OCI-LY1 (cell line): ENCODE measurements at regions not wholly inside any gene's neighbourhood (a gene's known extent, or its start where the extent isn't known, plus 50 kb on each side); places are given as distances from the start of the nearest gene placed in this dataset.

Experiments used
- CTCF ChIP-seq: fragments of 200-600 bp; sonication (generic), shearing (Covaris generic); IDR thresholded peaks from 2 replicates; pipeline ENCODE4 v1.5.1; 2017; ENCODE audit warnings: mild to moderate bottlenecking, antibody characterized with exemption, low read length, moderate library complexity, mixed read lengths
- EZH2 ChIP-seq: fragments of 200-600 bp; sonication (generic), shearing (Covaris generic); IDR thresholded peaks from 2 replicates; pipeline ENCODE4 v1.8.0; 2017; ENCODE audit warnings: borderline replicate concordance, mixed run types, mild to moderate bottlenecking, antibody characterized with exemption, low read length, moderate library complexity, mixed read lengths

- TF ChIP-seq CTCF (no peak), EZH2 (no peak)
Measured at GRCh38 chr6:154653385-154653784, 79.8 kb upstream of the SCAF8 start.
